ENCODE measurements at regions not wholly inside any gene's neighbourhood (a gene's known extent, or its start where the extent isn't known, plus 50 kb on each side); places are given as distances from the start of the nearest gene placed in this dataset.

DNA sequence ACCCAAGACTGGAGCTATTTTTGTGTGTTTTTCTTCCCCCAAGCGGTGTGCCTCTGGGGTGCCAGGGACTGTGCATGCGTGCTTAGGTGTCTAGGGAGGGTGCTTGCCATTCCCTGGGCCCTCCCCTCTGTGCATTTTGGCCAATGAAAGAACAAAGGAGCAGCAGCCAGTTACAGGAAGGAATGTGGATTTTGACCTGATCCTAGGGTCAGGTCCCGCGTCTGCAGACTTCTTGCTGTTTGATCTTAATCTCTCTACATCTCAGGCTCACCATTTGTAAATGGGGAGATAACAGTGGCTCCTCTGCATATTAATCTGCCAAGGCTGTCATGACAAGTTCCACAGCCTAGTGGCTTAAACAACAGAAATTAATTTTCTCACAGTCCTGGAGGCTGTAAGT, 699.1 kb downstream of the QKI start:
- WGBS, 2 experiments (ENCODE audit: extremely low coverage in 2 of 2, insufficient read length in 1 of 2): no CpG with 5 or more reads among the region's 4 CpGs
- Histone ChIP-seq H2AK9ac (replicated peaks; ENCODE audit: low read depth, low read length, poor library complexity) (no peak overlapping the region), H3K56ac (ENCODE audit: extremely low read depth, insufficient read depth, low read length) (no peak overlapping the region), H3K9ac (ENCODE audit: low read depth, low read length) (no peak overlapping the region), H3K4me2 (ENCODE audit: low read depth, low read length) (no peak overlapping the region), H3K79me1 (ENCODE audit: low read depth in 1 of 2, low read length in 2 of 2) (no peaks in the 10 kb centered on the region), H4K5ac (ENCODE audit: low read depth, low read length) (no peak overlapping the region), H3K27me3 (ENCODE audit: control insufficient read depth, insufficient read depth, low read length) (no peaks in the 10 kb centered on the region), H3K9me1 (ENCODE audit: insufficient read depth, low read length) (no peaks in the 10 kb centered on the region), H3K4me3 (ENCODE audit: insufficient read depth, low read depth, low read length) (no peak overlapping the region), H3K9me3 (ENCODE audit: control insufficient read depth, insufficient read depth, low read length) (peaks cover 21% of the 10 kb centered on the region), H2AFZ (replicated peaks; ENCODE audit: low read length, poor library complexity) (no peak overlapping the region), H2AK5ac (ENCODE audit: low read depth, low read length) (no peak overlapping the region), H4K8ac (ENCODE audit: low read depth in 2 of 2, low read length in 2 of 2) (no peak overlapping the region), H2BK5ac (ENCODE audit: low read depth, low read length, poor library complexity, severe bottlenecking) (no peak overlapping the region), H3K18ac (ENCODE audit: low read depth, low read length) (no peak overlapping the region), H3K27ac (ENCODE audit: insufficient read depth, low read length) (no peak overlapping the region), H2BK20ac (ENCODE audit: low read depth, low read length) (no peak overlapping the region), H2BK120ac (ENCODE audit: low read depth, low read length) (no peak overlapping the region), H4K20me1 (ENCODE audit: insufficient read depth, low read length) (no peaks in the 10 kb centered on the region), H3K23ac (ENCODE audit: low read depth, low read length) (no peak overlapping the region), H3K4me1 (ENCODE audit: control insufficient read depth, insufficient read depth, low read length) (no peaks in the 10 kb centered on the region), H3K4ac (ENCODE audit: low read depth, low read length) (no peak overlapping the region), H4K91ac (ENCODE audit: insufficient read depth, low read depth, low read length) (no peak overlapping the region), H3K14ac (replicated peaks; ENCODE audit: low read depth, low read length) (no peak overlapping the region), H3K36me3 (ENCODE audit: control insufficient read depth, insufficient read depth, low read length) (no peaks in the 10 kb centered on the region), H2BK15ac (ENCODE audit: low read depth, low read length) (no peak overlapping the region)
- BruUV-seq (replicated peaks): no TSS peak
- DNase-seq (no peak), ATAC-seq (ENCODE audit: low read depth) (no peak)
- in situ Hi-C loops (cut with MboI; ENCODE audit: low sequenced_read_pairs): no loop called here
- CTCF ChIA-PET: no interaction called here
- intact Hi-C loops (cut with micrococcal nuclease): no loop called here
- TF ChIP-seq, protein P1, sequence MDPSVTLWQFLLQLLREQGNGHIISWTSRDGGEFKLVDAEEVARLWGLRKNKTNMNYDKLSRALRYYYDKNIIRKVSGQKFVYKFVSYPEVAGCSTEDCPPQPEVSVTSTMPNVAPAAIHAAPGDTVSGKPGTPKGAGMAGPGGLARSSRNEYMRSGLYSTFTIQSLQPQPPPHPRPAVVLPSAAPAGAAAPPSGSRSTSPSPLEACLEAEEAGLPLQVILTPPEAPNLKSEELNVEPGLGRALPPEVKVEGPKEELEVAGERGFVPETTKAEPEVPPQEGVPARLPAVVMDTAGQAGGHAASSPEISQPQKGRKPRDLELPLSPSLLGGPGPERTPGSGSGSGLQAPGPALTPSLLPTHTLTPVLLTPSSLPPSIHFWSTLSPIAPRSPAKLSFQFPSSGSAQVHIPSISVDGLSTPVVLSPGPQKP (IDR thresholded peaks at IDR 0.05; ENCODE audit: borderline replicate concordance, low read depth, low read length): no peak
- TF ChIP-seq NFE2L2 (IDR thresholded peaks at IDR 0.05; ENCODE audit: low read depth, low read length): no peak
- no peak for TF ChIP-seq RCOR1 (IDR thresholded peaks at IDR 0.05; ENCODE audit: insufficient replicate concordance, low read length)
- no peak for TF ChIP-seq CEBPB (IDR thresholded peaks at IDR 0.05; ENCODE audit: low read depth, low read length)
- no peak for TF ChIP-seq MXI1 (IDR thresholded peaks at IDR 0.05; ENCODE audit: borderline replicate concordance, low read depth, low read length)
- TF ChIP-seq RAD21 (IDR thresholded peaks at IDR 0.05; ENCODE audit: low read length): no peak
- no peak for TF ChIP-seq FOS (IDR thresholded peaks at IDR 0.05; ENCODE audit: low read depth, low read length)
- TF ChIP-seq POLR2A (IDR thresholded peaks at IDR 0.05; ENCODE audit: low read depth, low read length): no peak
- TF ChIP-seq RFX5 (IDR thresholded peaks at IDR 0.05; ENCODE audit: low read depth, low read length): no peak
- no peak for TF ChIP-seq MAZ (IDR thresholded peaks at IDR 0.05; ENCODE audit: borderline replicate concordance, low read depth, low read length)
- no peak for TF ChIP-seq CHD1 (IDR thresholded peaks at IDR 0.05; ENCODE audit: low read depth, low read length)
- TF ChIP-seq BHLHE40 (IDR thresholded peaks at IDR 0.05; ENCODE audit: low read depth, low read length): no peak
- TF ChIP-seq SMC3 (IDR thresholded peaks at IDR 0.05; ENCODE audit: low read depth, low read length): no peak
- dilution Hi-C loops (cut with HindIII; ENCODE audit: low sequenced_read_pairs, unreplicated experiment): no loop called here
- POLR2A ChIA-PET (ENCODE audit: unreplicated experiment): interaction anchor here (0.6 kb wide), 1 partner anchor 37 kb away, joined by 7 read pairs; no protein-coding TSS in a partner anchor

Data from IMR-90 (cell line).